HG02798 (cell line): ENCODE measurements at regions not wholly inside any gene's neighbourhood (a gene's known extent, or its start where the extent isn't known, plus 50 kb on each side); places are given as distances from the start of the nearest gene placed in this dataset.

Experiments
- ATAC-seq: cut with Tn5 transposase; IDR thresholded peaks from one replicate; pipeline ENCODE4 v1.9.1; 2021; ENCODE audit warnings: mild to moderate bottlenecking; ENCODE audit not compliant: unreplicated experiment, poor library complexity

DNA sequence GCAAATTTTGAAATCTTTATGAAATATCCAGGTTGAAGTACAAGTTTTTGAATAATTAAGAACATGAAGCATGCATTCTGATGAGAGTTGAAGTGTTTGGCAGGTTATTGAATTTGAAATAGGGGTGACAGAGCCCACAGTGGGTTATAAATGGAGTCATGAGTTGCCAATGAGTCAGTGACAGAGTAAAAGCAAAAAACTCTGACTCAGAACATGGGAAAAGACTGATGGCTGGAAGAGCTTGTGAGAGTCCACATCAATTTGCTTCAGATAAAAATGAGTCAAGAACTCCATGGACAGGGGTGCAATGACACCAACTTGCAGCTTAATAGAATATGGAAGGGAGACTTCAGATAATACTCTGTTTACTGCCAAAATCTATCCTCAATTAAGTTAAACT is 105.3 kb downstream of the SLC6A15 start:
- ATAC-seq, result no peak

DNA sequence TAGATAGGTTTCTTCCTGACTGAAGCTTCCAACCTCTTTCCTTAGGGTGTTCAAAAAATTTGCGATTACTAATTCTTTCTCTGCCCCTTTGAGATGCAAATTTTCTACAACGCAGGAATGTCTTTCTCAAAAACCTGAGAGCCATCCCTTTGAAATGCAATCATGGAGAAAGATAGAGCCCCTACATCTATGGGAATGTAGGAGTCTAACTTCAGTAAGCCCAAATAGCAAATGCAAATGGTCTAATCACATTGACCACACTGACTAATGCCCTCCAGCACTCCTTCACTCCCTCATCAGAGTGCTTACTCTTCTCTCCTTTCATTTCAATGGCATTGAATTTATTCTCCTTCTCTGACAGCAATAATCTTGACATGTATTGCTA is 107.1 kb downstream of the SLC6A15 start:
- no peak for ATAC-seq

DNA sequence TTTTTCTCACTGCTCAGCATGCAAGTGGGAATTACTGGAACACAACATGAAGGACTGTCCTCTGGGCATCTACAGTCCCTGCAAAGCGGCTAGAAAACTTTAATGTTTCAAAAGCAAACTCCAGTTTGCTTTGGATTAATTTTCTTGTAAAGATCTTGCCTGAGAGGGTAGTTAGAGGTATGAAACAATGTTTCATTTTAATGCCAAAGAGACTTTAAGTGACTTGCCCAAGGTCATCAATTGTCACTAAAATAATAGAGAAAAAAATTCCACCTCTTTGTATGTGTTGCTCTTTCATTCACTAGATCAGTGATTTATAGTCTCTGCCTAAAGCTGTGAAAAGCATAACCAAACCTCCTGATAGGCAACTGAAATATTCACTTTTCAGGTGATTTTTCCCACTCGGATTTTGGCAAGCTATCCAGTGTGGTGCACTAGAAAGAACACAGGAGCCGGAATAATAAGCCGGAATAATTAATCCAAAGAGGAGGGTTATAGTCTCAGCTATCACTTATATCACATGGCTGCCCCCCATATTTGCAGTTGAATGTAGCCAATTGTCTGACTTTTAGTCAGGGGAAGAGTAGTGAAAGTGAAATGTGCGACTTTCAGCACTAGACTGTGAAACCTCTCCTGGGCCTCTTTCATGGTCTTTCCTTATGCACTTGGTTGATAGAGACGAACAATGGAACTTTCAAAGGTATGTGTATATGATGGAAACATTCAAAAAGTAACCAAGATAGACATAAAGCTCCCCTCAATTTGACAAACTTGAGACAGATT is 107.7 kb downstream of the SLC6A15 start:
- no peak for ATAC-seq

DNA sequence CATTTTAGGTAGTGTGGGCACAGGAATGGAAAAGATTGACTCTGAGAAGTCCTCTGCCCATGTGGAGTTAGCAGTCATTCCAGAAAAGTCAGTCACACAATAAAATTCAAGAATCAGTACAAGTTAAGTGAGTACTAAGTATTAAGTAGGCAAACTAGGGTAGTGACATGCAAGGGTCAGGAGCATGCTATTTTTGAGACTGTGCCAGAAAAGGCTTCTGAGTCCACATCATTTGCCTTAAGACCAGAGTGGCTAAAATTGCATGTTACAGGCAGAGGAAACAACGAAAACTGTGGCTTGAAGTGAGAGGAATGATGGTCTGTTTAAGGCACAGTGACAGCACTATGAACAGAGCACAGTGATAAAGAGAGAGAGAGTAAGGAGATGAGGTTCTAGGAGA is 108.9 kb downstream of the SLC6A15 start:
- ATAC-seq, result no peak

DNA sequence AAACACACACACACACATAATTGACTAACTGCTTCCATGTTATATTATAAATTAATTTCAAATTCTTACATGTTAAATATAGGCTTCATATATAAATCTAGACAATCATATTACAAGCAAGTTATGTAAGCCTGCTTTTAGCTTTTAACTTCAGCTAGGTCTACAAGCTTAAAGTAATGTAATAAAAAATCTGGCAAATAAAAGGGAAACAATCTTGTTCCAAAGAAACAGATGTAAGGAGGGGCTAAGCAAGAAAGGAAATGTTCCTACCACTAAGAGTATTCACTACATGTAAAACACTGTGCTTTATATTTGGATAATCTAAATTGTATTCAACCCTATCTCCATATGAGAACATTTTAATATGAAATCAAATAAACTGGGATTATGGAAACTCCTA is 110.4 kb downstream of the SLC6A15 start:
- no peak for ATAC-seq

DNA sequence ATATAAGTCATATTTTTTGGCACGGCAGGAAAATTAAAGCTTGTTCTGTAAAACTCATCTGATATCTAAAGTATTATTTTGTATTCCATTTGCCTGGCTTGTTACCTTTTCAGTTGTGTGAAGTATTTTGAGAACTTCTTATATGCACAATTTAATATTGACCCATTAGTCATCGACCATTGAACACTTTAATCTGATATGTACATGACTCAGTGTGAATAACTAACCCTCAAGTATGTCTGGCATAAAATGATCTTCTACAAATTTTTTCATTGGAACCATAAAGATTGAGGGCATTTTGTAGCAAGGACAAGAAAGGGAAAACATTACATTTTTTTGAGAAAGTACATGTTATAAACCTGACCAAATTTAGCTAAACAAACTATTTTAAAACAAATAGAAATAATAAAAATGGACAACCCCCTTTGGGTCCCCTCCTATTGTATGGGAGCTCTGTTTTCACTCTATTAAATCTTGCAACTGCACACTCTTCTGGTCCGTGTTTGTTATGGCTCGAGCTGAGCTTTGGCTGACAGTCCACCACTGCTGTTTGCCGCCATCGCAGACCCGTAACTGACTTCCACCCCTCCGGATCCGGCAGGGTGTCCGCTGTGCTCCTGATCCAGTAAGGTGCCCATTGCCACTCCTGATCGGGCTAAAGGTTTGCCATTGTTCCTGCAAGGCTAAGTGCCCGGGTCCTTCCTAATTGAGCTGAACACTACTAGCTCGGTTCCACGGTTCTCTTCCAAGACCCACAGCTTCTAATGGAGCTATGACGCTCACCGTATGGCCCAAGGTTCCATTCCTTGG is 118.8 kb downstream of the SLC6A15 start:
- no peak for ATAC-seq

DNA sequence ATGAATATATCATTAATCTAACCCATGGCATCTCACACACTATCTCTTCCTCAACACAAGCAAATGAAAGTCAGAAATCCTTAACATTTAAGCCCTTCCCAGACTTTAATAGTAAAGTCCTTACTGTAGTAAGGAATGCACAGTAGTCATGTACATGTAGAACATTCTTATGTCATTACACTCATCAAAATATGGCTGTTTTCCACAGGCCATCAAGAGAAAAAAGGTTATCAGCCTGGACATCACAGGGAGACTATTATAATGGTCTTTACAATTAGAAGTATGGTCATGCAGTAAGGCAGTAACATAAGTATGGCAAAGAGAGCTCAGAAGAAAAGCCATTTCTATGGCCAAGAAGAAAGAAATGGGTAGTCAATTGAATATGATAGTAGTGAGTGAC is 121.2 kb downstream of the SLC6A15 start:
- no peak for ATAC-seq

DNA sequence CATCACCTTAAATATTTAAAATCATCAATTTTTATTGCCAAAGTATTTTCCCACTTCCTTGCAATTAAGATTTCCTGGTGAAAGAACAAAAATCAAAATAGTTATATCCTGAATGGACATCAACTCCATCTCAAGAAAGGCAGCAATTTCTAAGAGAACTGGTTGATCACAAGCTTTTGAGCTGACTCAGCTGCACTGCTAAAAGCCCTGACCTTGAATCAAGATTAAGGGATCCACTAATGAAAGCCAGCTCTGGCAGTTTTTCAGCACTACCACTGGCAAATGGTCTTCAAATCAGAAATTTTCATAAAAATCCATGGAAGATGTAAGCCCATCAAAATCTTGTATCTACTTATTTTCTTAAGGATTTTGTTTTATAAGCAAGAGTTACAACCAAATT is 123.4 kb downstream of the SLC6A15 start:
- ATAC-seq, result no peak

DNA sequence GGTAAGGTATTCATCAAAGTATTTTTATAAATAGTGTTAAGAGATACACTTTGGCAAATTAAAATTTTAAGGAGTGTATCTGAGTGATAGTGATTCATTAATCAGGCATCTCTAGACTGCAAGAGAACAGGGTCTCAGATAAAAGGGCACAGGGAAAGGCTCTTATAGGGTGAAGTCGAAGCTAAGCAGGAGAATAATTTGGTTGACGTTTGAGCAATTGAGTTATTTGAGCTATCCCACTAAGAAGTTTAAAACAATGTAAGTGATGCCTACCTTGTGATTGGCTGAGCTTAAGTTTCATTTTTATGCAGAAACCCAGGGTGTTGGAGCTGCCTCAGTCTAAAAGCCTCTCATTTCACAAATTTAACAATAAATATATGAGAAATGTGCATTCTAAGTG is 125.3 kb downstream of the SLC6A15 start:
- ATAC-seq, result no peak

DNA sequence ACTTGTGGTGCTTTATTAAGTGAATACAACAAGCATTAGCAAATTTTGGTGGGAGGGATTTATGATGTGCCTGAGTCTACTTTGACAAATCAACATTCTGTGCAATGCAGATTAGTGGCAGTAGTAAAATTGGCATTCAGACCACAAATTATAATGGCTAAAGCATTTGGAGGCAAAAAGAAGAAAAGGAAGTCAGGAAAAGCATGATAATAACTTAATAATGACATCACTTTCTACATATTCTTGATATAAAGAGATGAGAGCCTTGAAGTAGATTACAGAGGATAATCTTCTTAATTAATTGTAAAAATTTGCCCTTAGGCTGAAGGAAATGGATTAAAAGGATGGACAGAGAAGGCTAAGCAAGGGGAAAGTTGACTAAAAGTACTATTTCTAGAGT is 126.0 kb downstream of the SLC6A15 start:
- ATAC-seq, result no peak

DNA sequence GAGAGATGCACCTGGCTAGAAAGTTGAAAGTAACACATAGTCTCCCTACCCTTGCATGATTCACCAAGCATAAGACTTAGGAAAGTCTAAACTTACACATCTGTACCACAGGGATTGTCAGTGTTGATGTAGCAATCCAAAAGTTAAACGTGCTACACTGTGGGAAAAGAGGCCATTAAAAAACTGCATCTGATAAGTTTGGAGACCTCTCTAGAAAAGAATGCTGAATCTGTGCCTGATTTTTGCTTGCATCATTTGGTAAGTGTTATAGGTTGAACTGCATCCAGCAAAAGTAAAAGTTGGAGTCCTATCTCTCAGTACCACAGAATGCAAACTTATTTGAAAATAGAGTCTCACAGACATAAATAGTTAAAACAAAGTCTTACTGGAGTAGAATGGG is 126.6 kb downstream of the SLC6A15 start:
- no peak for ATAC-seq

DNA sequence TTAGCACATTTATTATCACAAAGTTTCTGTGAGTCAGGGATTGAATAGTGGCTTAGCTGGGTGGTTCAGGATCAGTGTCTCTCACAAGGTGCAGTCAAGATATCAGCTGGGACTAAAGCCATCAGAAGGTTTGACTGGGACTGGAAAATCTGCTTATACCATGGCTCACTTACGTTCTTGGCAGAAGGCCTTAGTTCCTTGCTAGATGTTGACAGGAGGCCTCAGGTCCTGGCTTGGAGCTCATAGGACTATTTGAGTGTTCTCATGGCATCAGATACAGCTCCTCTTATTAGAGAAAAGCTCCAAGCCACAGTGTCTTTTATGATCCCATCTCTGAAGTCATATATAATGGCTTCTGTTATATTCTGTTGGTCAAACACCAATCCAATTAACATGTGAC is 127.3 kb downstream of the SLC6A15 start:
- ATAC-seq, result no peak

DNA sequence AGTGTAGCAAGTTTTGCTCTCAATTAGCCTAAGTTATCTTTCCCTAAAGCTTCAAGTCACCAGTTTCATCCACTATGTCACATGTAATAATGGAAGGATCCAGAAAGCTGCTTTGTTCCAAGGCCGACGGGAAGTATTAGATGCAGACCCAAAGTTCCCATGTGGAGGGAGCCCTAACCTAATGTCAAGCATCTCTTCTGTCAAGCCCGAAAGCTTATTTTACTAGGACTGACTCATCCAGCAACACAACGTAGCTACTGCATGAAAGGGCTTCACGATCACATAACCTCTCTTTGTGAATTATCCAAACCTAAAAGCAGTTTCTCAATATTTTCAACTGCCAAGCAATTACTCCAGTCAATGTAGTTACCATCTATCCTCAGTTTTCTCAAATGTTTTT is 133.4 kb downstream of the SLC6A15 start:
- ATAC-seq, result no peak

DNA sequence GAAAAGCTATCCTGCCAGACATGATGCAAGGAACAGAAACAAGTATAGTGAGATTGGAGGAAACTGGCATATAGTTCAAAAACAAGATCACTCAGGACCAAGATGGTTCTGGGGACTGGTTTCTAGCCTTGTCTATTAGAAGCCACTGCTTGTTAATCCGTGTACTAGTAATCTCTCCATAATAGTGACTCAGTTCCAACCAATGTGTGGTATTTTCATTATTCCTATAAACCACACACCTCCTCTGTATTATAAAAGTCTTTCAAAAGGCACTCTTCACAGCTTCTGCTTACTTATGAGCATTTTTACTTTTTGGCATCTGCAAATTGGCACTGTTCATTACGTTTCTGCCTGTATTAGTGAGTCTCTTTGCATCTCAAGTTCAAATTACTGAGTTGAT is 140.3 kb downstream of the SLC6A15 start:
- no peak for ATAC-seq

DNA sequence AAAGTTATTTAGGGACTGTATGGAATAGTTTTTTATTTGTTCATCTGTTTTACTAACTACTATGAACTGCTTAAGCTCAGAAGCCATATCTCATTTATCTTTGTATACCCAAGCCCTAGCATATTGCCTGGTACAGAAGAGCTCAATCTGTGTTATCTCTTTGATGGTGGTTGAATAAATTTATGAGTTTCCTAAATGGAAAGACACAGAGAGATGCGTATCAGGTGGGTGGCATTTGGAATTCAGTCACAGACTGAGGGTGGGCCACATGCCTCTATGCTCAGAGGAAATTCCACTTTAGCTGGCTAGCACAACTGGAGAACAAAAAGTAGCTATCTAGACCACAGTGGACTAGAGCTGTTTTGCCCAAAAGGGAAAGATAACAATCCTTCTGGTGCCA is 145.5 kb downstream of the SLC6A15 start:
- ATAC-seq, result no peak

DNA sequence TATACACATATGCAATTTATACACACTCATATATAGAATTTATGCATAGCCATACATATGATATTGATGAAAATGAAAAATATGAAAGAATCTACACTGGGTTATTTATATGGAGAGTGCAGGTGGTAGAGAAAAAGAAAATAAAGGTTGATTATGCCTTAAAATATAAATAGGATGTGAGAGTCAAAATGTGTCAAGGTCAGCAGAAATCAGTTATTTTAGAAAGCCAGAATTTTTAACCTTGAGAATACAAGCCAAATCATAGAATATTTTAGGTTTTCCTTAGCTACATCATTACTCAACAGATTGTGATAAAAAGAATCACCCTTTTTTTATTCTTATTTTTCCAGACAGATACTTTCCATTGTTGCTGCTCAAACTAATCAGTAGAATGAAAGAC is 146.2 kb downstream of the SLC6A15 start:
- ATAC-seq, result no peak

DNA sequence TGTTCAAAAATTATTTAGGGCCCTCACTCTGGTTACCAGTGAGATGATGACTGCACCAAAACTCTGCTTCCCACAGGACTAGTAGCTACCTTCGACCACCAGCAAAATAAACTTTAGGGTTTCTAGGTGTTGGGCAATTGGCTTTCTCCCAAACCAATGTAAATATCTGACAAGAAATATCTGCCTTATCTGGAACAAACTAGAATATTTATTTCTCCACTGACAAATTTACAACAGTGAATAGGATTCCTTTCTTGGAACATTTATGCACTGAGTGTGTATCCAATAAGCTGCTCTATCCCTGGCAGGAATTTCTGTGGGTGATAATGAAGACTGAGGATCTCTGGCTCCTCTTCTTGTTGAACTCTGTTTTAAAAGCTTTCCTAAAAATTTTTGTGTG is 148.6 kb downstream of the SLC6A15 start:
- ATAC-seq, result no peak

DNA sequence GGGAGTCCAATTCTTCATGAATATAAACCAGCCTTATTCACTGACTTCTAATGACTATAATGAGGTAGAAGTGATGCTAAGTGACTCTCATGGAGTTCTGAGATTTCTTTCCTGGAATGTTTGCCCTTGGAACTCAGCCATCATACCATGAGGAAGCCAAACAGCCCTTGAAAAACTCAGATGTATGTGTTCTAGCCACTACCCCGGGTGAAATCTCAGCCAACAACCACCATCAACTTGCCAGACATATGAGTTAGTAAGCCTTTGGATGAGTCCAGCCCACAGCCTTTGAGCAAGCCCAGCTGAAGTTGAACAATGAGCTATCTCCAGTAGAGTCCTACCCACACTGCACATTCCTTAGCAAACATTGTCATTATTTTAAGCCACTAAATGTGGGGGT is 149.5 kb downstream of the SLC6A15 start:
- ATAC-seq, result no peak

DNA sequence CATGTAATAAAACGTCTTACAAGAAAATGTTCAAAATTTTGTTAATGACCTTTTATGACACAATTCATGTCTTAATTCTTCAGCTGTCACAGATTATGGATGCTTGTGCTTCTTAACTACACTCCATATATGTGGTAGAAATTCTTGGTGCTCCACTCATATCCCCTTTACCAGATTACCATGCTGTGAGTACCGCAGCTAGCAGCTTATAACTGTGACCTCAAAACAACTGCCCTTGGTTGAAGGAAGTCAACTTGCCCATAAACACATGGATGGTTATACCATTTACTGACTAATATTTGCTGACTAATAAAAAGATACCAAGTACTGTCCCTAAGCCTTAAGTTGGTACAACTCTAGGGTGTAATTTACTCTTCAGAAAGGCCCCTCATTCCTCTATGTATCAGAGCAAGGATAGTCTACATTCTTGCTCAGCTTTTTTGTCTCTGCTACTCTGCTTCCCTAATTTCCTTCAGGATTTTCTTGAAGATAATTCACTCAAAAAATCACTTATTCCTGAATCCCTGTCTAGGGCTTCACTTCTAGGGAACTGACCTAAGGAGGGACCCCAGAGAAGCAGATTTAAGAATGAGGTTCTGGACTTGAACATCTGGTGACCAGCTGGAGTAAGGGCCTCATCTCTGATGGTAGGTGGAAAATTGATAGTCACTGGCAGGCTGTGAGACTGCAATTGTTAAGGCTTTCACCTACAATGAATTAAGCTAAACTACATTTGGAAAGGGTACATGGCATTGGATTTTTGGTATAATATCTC is 152.3 kb downstream of the SLC6A15 start:
- ATAC-seq, result no peak

DNA sequence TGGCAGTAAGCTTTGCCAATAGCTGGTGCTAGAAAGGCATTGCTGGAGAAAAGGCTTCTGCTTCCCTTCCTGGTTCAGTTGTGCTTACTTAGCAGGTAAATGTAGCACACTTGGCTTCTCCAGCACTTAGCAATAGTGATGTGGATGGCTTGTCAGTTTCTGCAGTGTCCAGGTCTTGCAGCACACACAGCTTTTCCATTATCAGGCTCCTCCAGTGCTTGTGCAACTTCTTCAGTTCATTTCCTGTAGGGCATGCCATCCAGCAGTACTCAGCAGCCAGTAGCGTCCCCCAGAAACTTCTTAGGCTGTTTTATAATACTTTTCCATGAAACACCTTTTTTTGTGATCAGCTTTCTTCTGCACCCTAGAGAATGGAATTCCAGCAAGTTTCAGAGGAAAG is 154.6 kb downstream of the SLC6A15 start:
- ATAC-seq, result no peak

DNA sequence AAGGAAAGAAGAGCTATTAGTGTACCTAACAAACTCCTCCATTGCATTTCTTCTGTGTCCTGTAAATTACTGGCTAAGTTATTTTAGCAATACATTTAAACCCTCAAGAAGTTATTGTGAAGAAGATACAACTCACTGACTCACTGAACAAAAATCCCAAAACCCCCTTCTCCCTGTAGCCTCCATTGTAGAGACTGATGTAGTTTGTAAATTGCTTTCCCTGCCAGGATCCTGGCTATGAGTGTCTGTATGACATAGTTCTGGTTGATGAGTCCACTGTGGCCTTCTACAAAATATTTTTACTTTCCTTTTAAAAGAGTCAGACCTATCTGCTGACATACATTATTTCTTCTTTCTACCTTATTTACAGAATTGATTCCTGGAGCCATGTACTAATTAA is 155.6 kb downstream of the SLC6A15 start:
- ATAC-seq, result no peak
